Panc1 (cell line): ENCODE measurements at regions not wholly inside any gene's neighbourhood (a gene's known extent, or its start where the extent isn't known, plus 50 kb on each side); places are given as distances from the start of the nearest gene placed in this dataset.

Source experiments
- ATAC-seq: fragments of 200-7000 bp; cut with Tn5 transposase; 2 replicates; pipeline ENCODE4 v1.9.1; 2020; ENCODE audit warnings: mild to moderate bottlenecking, moderate library complexity
- BruUV-seq: library from RNA; stranded (reverse); fragments of 400-500 nt; replicated peaks from 2 replicates; lab custom pipeline; 2021; lab: Mats Ljungman, UMichigan
- CTCF ChIA-PET: fragments of 300-600 bp; sonication (Branson Sonifier 250); formaldehyde crosslinking; loops from one replicate; lab custom pipeline; 2022; ENCODE audit warnings: antibody characterized with exemption; lab: Charles Lee
- POLR2A ChIA-PET: fragments of 300-600 bp; sonication (Branson Sonifier 250); formaldehyde crosslinking; loops from one replicate; lab custom pipeline; 2022; ENCODE audit warnings: antibody characterized with exemption; lab: Charles Lee
- DNase-seq: peaks from one replicate; pipeline ENCODE4 v3.0.0-alpha.2; 2010; ENCODE audit warnings: low read depth, low spot score
- H3K27ac ChIP-seq: 2 replicates; pipeline ENCODE4 v1.5.1; 2011; ENCODE audit warnings: mild to moderate bottlenecking, low read length, inconsistent platforms
- H3K27me3 ChIP-seq: fragments of 200-500 bp; sonication (Bioruptor generic); 2 replicates; pipeline ENCODE4 v1.6.0; 2014; ENCODE audit warnings: low read length, inconsistent platforms; ENCODE audit not compliant: control insufficient read depth, insufficient read depth
- H3K36me3 ChIP-seq: fragments of 200-500 bp; sonication (Bioruptor generic); 2 replicates; pipeline ENCODE4 v1.5.1; 2014; ENCODE audit warnings: inconsistent platforms, mild to moderate bottlenecking, low read length, moderate library complexity; ENCODE audit not compliant: control insufficient read depth, insufficient read depth
- H3K4me1 ChIP-seq: 2 replicates; pipeline ENCODE4 v1.5.1; 2011; ENCODE audit warnings: inconsistent platforms, mild to moderate bottlenecking, low read length, moderate library complexity; ENCODE audit not compliant: control insufficient read depth, insufficient read depth
- H3K4me3 ChIP-seq, 2 experiments: 2 replicates each; pipeline ENCODE4 v1.5.1; 2011 to 2012; ENCODE audit warnings: low read depth in 2 of 2, low read length in 2 of 2, mild to moderate bottlenecking in 2 of 2, inconsistent platforms in 1 of 2, moderate library complexity in 1 of 2
- H3K9me3 ChIP-seq: fragments of 200-500 bp; sonication (Bioruptor generic); 2 replicates; pipeline ENCODE4 v1.5.1; 2014; ENCODE audit warnings: low read depth, mild to moderate bottlenecking, inconsistent platforms, low read length, moderate library complexity; ENCODE audit not compliant: control insufficient read depth, insufficient read depth
- POLR2AphosphoS5 ChIP-seq: IDR thresholded peaks from 2 replicates; pipeline ENCODE4 v1.6.1; 2012; ENCODE audit warnings: mild to moderate bottlenecking, low read depth, low read length, moderate library complexity
- REST ChIP-seq, 2 experiments: IDR thresholded peaks; 2 replicates each; pipeline ENCODE4 v1.6.1; 2011 to 2012; ENCODE audit warnings: low read depth in 2 of 2, control low read depth in 1 of 2, low read length in 1 of 2, mild to moderate bottlenecking in 1 of 2, moderate library complexity in 1 of 2; ENCODE audit not compliant: insufficient read depth in 1 of 2
- SIN3A ChIP-seq: IDR thresholded peaks from 2 replicates; pipeline ENCODE4 v1.6.1; 2012; ENCODE audit warnings: low read depth, mild to moderate bottlenecking, low read length, moderate library complexity, borderline replicate concordance; ENCODE audit not compliant: insufficient read depth
- TCF7L2 ChIP-seq: IDR thresholded peaks from 2 replicates; pipeline ENCODE4 v1.6.1; 2011; ENCODE audit warnings: mild to moderate bottlenecking, low read depth, low read length, inconsistent platforms
- in situ Hi-C: cut with HindIII; loops from 2 replicates; pipeline ENCODE4 v1.10.0; 2016; ENCODE audit warnings: low sequenced_read_pairs, low pct_unique_long_range_greater_than_20kb
- intact Hi-C: fragments of 100-400 bp; cut with micrococcal nuclease; formaldehyde crosslinking; loops from one replicate; pipeline ENCODE4 v1.10.0; 2022; ENCODE audit not compliant: unreplicated experiment
- TF ChIP-seq, protein P1 (sequence below): fragments of 450-650 bp; IDR thresholded peaks from 2 replicates; pipeline ENCODE4 v1.5.1; 2017; ENCODE audit warnings: mild to moderate bottlenecking

GRCh38 chr2:79359419-79359818 is 153.4 kb upstream of the CTNNA2 start:
- intact Hi-C loops: no loop called here
- BruUV-seq: no TSS peak
- H3K4me3 ChIP-seq: no peak overlapping the region
- DNase-seq (no peak), ATAC-seq (no peak)
- TF ChIP-seq TCF7L2 (no peak), SIN3A (no peak), REST (IDR thresholded peaks at IDR 0.05; ENCODE audit: insufficient read depth in 1 of 2, low read depth in 2 of 2, low read length in 1 of 2) (no peak), POLR2AphosphoS5 (no peak)
- TF ChIP-seq, protein P1, sequence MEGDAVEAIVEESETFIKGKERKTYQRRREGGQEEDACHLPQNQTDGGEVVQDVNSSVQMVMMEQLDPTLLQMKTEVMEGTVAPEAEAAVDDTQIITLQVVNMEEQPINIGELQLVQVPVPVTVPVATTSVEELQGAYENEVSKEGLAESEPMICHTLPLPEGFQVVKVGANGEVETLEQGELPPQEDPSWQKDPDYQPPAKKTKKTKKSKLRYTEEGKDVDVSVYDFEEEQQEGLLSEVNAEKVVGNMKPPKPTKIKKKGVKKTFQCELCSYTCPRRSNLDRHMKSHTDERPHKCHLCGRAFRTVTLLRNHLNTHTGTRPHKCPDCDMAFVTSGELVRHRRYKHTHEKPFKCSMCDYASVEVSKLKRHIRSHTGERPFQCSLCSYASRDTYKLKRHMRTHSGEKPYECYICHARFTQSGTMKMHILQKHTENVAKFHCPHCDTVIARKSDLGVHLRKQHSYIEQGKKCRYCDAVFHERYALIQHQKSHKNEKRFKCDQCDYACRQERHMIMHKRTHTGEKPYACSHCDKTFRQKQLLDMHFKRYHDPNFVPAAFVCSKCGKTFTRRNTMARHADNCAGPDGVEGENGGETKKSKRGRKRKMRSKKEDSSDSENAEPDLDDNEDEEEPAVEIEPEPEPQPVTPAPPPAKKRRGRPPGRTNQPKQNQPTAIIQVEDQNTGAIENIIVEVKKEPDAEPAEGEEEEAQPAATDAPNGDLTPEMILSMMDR: no peak
- no peaks in the 10 kb centered on the region for H3K27me3 ChIP-seq
- H3K36me3 ChIP-seq: no peaks in the 10 kb centered on the region
- H3K9me3 ChIP-seq: 0 out of 2 replicates have a peak, but pooled peaks cover 4% of the 10 kb centered on the region
- in situ Hi-C loops: no loop called here
- ChIA-PET POLR2A (interaction anchor here (0.7 kb wide), 1 partner anchor 12 kb away, joined by 4 read pairs; no protein-coding TSS in a partner anchor), CTCF (no interaction called here)
- no peaks in the 10 kb centered on the region for H3K4me1 ChIP-seq
- H3K27ac ChIP-seq: no peak overlapping the region

DNA sequence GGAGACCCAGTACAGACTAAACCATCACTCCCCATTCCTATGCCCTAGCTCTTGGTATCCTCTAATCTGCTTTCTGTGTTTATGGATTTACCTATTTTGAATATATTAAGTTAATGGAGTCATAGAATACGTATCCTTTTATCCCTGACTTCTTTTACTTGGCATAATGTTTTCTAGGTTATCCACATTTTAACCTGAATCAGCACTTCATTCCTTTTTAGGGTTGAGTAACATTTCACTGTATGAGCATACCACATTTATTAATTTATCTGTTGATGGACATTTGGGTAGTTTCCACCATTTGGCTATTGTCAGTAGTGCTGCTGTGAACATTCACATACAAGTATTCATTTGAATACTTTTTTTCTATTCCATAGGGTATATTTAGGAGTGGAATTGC is 157.3 kb upstream of the CTNNA2 start:
- H3K4me1 ChIP-seq: no peaks in the 10 kb centered on the region
- ChIA-PET CTCF (no interaction called here), POLR2A (no interaction called here)
- BruUV-seq: no TSS peak
- H3K27me3 ChIP-seq: no peaks in the 10 kb centered on the region
- intact Hi-C loops (no loop called here), in situ Hi-C loops (no loop called here)
- no peak overlapping the region for H3K4me3 ChIP-seq
- DNase-seq: no peak
- no peak for ATAC-seq
- no peak for TF ChIP-seq TCF7L2
- TF ChIP-seq, protein P1: no peak
- TF ChIP-seq SIN3A: no peak
- no peak for TF ChIP-seq POLR2AphosphoS5
- no peak for TF ChIP-seq REST (IDR thresholded peaks at IDR 0.05; ENCODE audit: insufficient read depth in 1 of 2, low read depth in 2 of 2, low read length in 1 of 2)
- no peak overlapping the region for H3K27ac ChIP-seq
- no peaks in the 10 kb centered on the region for H3K36me3 ChIP-seq
- H3K9me3 ChIP-seq: peaks cover 4% of the 10 kb centered on the region; the same call in 1 of the 2 replicates
